ENCODE measurements at regions not wholly inside any gene's neighbourhood (a gene's known extent, or its start where the extent isn't known, plus 50 kb on each side); places are given as distances from the start of the nearest gene placed in this dataset.

DNA sequence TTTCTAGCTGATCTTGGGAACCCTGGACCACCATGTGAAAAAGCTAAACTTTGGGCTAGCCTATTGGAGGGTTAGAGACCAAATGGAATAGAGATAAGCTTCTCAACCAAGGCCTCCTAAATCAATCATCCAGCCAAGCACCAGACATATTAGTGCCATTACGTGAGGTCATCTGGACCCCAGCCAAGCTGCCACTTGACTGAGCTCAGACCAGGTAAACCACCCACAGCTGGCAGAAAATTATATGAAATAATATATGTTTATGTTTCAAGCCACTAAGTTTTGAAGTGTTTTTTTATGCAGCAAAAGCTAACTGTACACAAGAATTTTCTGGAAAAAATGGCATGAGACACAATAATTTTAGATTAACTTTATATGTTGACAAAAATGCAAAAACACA is 82.6 kb upstream of the PCGF5 start:
- no peak for DNase-seq

DNA sequence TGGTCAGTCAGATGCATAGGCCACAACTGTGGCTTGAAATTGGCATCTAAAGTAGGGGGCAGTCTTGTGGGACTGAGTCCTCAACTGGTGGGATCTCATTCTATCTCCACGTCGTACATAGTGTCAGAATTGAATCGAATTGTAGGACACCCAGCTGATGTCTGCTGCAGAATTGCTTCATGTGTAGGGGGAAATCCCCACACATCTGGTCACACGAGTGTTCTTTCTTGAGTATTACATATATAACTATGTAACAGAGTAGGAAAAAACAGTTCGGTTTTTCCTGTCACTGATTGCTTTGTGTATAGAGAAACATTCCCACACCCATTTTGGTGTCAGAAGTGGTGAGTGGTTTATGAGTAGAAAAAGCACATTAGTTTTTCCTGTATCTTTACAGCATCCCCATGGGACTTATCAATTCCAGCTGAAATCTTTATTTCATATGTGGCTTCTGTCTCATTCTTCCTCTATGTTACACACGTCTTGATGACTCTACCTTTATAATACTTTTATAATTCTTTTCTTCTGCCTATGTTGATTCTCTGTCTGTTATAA is 79.4 kb upstream of the PCGF5 start:
- no peak for DNase-seq

DNA sequence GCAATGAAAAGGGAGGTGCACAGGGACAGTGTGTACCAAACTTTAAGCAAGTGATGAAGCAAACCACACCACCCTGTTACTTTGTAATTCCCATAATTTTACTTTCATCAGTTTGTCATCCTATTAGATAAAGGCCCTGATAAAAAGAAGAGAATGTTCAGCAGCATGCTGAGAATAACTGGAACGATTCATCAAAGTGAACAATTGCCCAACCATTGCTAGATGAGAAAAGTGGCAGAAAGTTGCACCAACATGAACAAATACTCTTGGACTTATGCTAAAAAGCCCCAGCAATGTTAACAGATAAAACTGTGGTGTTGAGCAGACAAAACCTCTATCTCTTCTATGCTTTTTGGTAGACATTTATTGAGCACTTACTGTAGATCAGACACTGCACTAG is 75.5 kb upstream of the PCGF5 start:
- DNase-seq = no peak

DNA sequence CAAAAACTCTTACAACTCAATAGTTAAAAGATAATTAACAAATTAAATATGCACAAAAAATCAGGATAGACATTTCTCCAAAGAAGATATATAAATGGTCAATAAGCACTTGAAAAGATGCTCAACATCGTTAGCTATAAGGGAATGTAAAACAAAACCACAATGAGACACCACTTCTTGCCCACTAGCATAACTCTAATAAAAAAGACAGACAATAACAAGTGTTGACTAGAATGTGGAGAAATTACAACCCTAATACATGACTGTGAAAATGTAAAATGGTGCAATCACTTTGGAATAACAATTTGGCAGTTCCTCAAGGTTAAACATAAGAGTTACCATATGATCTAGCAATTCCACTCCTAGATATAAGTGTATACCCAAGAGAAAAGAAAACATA is 74.3 kb upstream of the PCGF5 start:
- no peak for DNase-seq

DNA sequence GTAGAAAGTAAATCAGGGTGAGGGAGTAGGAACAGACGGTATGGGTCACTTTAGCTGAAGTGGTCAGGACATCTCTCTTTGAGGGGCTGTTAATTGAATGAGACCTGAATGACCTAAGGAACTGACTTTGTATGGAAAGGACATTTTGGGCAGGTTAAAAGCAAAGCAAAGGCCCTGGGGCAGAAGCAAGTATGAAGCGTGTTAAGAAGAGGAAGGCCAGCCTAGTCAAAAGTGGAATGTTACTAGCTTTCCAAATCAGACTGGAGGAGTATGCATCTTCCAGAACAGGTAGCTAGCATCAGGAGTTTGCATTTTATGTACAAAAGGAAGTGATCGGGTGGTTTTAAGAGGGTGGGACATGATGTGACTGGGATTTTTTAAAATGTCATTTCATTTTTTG is 70.9 kb upstream of the PCGF5 start:
- DNase-seq = no peak

DNA sequence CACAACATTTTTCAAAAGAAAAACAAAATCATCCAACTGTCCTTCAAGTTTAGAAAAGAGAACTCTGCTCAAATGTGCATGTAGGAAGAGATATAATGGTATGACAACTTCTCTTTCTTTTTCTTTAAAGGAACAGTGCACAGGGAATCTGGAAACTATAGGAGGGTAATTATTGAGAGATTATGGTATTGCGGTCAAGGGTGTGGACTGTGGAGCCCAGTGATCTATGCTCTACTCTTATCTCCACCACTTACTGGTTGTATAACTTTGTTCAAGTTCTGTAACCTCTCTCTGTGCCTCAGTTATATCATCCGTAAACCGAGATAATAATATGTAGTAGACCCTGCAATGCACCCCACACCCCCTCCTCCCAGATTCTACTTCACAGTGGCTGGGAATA is 69.8 kb upstream of the PCGF5 start:
- no peak for DNase-seq

DNA sequence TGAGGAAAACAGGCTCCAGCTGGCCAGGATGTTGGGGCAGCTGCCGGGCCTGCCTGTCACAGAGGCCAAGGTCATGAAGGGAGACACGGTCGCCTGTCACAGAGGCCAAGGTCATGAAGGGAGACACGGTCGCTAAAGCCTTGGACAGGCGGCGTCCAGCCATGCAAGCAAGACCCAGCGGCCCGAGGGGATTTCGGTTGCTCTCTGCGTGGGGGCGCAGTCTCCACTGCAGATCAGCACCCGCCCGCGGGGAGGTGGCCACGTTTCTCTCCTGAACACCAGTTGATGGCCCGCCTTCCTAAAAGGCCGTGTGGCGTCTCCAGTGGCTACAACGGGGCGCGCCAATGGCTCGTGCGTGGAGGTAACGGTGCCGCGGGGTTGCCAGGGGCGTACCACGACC is 67.0 kb upstream of the PCGF5 start:
- no peak for DNase-seq

DNA sequence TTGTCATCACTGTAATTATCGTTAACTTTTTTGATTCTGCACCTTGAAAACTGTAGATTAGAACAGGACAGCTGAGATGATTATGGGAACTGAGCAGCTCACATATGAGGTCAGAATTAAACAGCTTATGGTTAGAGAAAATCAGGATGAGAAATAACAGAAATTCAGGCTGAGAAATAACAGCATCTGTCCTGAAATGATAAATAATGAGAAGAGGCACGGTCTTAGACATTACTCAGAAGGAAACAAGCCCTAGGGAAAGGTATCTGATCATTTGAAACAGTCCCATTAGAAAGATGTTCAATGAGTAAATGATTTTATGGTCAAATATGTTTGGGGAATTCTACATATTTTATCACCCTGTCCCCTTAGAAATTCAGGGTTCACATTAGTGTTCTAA is 65.6 kb upstream of the PCGF5 start:
- DNase-seq = no peak

DNA sequence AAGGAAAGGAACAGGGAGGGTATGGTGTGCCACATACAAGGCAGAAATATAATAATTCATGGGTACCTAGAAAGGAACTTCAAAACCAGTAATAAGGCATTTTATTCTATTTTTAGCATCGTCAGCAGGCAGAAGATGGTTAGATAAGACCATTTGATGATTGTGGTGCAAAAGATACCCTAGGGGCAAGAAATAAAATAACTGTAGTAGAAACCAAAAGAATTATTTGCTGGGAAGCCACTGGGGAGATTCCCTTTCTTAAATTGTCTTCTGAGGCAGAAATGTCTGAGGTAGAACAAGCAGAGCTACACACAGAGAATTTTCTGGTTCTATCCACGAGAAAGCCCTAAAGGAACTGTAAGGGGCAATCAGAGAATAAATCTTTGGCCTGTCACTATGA is 64.3 kb upstream of the PCGF5 start:
- no peak for DNase-seq

DNA sequence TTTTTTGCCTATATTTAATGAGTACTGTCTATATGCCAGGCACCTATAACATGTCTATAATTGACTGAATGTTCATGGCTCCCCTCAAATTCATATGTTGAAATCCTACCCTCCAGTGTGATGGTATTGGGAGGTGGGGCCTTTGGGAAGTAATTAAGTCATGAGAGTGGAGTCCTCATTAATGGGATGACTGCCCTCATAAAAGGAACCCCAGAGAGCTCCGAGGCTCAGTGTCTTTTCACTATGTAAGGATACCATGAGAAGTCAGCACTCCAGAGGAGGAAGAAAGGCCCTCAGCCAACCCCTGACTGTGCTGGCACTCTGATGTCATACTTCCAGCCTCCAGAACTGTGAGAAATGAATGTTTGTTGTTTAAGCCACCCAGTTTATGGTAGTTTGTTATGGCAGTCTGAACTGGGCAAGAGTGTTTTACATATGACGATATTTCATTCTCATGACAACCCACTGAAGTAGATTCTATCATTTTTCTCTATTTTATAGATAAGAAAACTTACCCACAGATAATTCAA is 61.1 kb upstream of the PCGF5 start:
- no peak for DNase-seq

DNA sequence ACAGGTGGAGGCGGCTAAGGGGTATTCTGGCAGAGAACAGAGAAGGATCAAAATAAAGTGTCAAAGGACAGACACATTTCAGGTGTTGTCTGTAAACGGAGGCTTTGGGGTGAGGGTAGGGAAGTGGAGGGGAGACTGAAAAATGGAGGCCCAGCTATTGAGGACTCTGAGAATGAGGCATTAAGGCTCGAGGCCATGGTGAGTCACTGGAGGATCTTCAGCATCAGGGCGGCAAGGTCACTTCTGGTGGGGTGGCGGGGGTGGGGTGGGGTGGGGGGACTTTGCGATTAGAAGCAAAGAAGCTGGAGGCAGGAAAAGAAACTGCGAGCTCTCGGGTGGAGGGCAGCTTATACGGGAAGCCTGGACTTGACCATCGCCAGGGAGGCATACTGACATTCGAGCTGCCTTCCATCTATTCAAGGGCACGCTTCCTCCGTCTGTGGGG is 58.4 kb upstream of the PCGF5 start:
- no peak for DNase-seq

DNA sequence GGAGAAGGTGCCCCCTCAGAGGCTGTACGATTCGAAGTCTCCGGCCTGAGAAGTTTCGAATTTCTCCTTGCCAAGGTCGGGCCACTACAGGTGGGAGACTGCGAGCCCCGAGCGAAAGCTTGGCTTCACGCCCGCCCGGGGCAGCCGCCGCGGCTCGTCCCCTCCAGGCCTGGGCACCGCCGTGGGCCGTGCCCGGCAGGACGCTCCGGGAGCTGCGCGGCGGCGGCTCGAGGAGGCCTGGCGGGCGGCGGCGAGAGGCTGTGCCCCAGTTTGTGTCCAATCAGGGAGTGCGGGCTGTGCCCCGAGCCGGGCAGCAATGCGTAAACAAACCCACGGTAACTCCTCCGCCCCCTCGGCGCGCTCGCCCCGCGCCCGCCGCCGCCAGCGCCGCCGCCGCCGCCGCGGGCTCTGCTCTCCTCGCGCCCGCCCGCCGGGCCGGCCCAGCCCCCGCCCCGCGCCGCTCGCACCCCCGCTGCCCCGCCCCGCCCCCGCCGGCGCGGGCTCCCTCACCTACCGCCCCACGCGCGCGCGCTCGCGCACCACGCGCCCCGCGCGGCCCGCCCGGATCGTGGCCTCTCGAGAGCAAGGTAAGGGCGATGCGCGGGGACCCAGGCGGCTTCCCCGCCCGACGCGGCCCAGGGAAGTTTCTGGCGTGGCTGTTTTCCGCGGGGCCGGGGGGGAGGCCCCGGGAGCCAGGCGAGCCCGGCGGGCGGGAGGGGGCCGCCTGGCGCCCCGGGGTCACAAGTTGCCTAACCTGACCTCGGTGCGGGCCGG is 57.8 kb upstream of the PCGF5 start:
- DNase-seq = peak; percentile 53

DNA sequence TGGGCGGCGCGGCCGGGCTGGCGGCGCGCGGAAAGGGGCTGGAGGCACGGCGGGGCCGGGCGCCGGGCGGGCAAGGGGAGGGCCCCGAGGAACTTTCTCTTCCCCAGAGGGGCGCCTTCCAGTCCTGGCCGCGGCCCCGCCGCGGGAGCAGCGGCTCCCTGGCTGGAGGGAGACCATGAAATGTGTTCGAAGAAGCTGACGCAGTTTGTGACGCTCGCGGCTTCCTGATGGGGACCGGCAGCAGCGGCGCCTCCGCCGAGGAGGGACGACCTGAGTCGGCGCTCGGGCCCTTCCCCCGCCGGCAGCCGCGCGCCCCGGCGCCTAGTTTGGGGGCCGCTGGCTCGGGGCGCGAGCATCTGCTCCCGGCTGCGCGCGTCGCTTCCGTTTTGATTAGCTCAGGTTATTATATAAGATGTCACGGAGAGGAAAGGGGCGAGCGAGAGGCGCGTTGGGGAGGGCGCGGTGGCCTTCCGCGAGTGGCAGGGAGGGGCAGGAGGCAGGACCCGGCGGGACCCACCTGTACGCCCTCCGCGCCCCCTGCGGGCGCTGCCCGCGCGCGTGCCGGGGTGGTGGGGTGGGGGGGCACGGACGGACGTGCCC is 57.1 kb upstream of the PCGF5 start:
- peak; percentile 51 for DNase-seq

DNA sequence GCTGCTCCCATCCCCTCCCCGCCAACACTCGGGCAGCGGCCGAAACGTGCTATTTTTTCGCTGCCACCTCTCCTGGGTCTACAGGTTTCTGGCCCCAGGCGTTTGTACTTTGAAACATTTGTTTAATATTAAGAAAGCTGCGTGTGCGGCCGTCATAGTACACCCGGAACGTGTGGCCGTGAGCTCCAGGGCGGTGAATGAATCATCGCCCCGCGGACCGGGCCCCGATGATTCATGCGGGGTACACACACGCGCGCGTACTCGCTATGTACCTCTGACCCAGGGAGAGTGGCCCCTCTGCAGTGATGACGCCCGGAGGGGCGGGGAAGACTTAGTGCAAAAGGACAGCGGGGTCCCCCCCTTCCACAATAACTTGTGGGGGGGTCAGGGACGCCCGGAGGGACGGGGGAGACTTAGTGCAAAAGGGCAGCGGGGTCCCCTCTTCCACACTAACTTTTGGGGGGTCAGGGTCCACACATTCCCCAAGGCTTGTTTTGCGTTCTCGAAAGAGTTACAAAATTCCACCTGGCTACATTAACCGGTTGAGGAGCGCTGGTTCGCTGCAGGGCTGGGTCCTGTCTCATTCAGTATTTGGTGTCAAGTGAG is 56.5 kb upstream of the PCGF5 start:
- DNase-seq = peak; percentile 38

DNA sequence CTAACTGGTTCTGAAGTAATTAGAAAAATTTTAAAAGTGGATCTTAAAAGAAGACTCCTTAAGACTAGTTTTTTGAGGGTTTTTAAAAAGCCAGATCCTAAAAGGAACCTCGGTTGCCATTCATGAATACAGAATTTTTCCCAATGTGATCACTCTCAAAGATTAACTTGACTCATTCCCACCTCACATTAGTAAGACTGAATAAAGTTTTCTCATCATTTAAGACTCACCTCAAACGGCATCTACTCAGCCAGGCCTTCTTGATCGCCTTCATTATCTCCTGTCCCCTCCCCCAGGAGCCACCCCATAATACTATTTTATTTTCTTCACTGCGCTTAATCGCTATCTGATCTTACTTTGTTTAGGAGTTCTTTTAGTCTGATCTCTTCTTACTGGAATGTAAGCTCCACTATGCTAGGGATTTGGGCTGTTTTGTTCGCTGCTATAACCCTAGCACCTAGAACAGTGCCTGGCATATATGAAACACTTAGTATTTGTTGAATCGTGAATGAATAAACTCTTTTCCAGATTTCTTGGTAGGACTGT is 55.9 kb upstream of the PCGF5 start:
- DNase-seq = no peak

DNA sequence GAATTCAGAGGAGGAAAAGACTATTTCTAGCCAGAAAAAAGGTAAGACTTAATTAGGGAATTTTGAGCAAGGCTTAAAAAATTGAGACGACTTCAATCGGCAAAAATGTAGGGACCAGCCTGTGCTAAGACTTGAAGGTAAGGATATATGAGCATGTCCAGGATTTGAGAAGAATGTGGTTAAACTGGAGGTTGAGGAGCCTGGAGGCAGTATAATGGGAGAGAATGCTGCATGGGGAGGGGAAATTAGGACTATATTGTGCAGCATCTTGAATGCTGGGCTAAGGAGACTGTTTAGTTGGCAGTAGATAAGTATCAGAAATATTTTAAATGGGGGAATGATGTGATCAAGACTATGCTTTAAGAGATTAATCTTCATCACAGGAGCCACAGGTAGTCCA is 53.1 kb upstream of the PCGF5 start:
- no peak for DNase-seq

DNA sequence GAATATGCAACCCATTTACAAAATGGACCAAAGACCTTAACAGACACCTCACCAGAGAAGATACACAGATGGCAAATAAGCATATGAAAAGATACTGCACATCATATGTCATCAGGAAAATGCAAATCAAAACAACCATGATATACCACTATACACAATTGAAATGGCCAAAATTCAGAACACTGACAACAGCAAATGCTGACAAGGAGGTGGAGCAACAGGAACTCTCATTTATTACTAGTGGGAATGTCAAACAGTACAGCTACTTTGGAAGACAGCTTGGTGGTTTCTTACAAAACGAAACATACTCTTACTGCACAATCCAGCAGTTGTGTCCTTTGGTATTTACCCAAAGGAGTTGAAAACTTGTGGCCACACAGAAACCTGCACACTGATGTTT is 50.0 kb upstream of the PCGF5 start:
- no peak for DNase-seq
